PFSK-1 (cell line): ENCODE measurements at regions not wholly inside any gene's neighbourhood (a gene's known extent, or its start where the extent isn't known, plus 50 kb on each side); places are given as distances from the start of the nearest gene placed in this dataset.

Experiments
- FOXP2 ChIP-seq: optimal IDR thresholded peaks from 2 replicates; pipeline ENCODE3; 2011; ENCODE audit warnings: borderline replicate concordance, control low read depth, inconsistent platforms; ENCODE audit not compliant: insufficient read depth; ENCODE audit errors: extremely low read length, extremely low read depth
- POLR2AphosphoS5 ChIP-seq: IDR thresholded peaks from 2 replicates; pipeline ENCODE4 v1.6.1; 2012; ENCODE audit warnings: low read depth, mild to moderate bottlenecking, control low read depth, low read length, moderate library complexity
- SIN3A ChIP-seq: IDR thresholded peaks from 2 replicates; pipeline ENCODE4 v1.6.1; 2012; ENCODE audit warnings: mild to moderate bottlenecking, low read length, moderate library complexity, borderline replicate concordance; ENCODE audit not compliant: insufficient read depth
- TAF1 ChIP-seq: IDR thresholded peaks from 2 replicates; pipeline ENCODE4 v1.6.1; 2012; ENCODE audit warnings: low read length, control low read depth, borderline replicate concordance; ENCODE audit not compliant: insufficient read depth
- TF ChIP-seq, protein P1 (sequence below), 2 experiments: IDR thresholded peaks; 2 replicates each; pipeline versions ENCODE4 v1.6.1 to v1.8.0; 2011 to 2012; ENCODE audit warnings: low read depth in 2 of 2, low read length in 2 of 2, control low read depth in 1 of 2, inconsistent platforms in 1 of 2, mild to moderate bottlenecking in 1 of 2, moderate library complexity in 1 of 2; ENCODE audit not compliant: insufficient read depth in 1 of 2

- TF ChIP-seq POLR2AphosphoS5 (no peak), TAF1 (no peak), FOXP2 (no peak), SIN3A (no peak)
- TF ChIP-seq, protein P1, sequence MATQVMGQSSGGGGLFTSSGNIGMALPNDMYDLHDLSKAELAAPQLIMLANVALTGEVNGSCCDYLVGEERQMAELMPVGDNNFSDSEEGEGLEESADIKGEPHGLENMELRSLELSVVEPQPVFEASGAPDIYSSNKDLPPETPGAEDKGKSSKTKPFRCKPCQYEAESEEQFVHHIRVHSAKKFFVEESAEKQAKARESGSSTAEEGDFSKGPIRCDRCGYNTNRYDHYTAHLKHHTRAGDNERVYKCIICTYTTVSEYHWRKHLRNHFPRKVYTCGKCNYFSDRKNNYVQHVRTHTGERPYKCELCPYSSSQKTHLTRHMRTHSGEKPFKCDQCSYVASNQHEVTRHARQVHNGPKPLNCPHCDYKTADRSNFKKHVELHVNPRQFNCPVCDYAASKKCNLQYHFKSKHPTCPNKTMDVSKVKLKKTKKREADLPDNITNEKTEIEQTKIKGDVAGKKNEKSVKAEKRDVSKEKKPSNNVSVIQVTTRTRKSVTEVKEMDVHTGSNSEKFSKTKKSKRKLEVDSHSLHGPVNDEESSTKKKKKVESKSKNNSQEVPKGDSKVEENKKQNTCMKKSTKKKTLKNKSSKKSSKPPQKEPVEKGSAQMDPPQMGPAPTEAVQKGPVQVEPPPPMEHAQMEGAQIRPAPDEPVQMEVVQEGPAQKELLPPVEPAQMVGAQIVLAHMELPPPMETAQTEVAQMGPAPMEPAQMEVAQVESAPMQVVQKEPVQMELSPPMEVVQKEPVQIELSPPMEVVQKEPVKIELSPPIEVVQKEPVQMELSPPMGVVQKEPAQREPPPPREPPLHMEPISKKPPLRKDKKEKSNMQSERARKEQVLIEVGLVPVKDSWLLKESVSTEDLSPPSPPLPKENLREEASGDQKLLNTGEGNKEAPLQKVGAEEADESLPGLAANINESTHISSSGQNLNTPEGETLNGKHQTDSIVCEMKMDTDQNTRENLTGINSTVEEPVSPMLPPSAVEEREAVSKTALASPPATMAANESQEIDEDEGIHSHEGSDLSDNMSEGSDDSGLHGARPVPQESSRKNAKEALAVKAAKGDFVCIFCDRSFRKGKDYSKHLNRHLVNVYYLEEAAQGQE (IDR thresholded peaks at IDR 0.05; ENCODE audit: insufficient read depth in 1 of 2, low read depth in 2 of 2, low read length in 2 of 2), result no peak
These were observed 246.1 kb downstream of the RAD51AP2 start for GRCh38 chr2:17272170-17272569.
